ENCODE measurements at regions not wholly inside any gene's neighbourhood (a gene's known extent, or its start where the extent isn't known, plus 50 kb on each side); places are given as distances from the start of the nearest gene placed in this dataset.

DNA sequence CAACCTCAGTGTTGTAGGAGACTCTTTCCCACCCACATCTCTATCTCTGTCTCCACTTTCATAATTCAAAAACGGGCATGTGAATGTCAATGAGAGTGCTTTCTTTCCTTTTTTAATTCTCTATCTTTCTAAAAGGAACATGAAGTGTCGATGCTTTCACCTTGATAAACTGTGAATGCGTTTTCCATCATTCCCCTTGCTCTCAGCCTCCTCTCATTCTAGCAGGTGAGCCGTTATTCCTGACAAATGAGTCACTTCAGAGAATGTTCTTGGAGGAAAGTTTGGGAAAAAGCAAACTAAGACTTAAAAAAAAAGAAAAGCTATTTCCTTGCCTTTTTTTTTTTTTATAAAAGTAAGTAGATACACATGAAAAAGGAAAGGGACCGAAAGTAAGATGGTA is 226.0 kb upstream of the C1orf87 start:
- H3K27me3 ChIP-seq (ENCODE audit: insufficient read depth in 3 of 3, low read length in 2 of 3) = no peaks in the 10 kb centered on the region
- H3K27ac ChIP-seq = no peak overlapping the region
- H3K9me3 ChIP-seq = no peaks in the 10 kb centered on the region
- no peaks in the 10 kb centered on the region for H3K4me1 ChIP-seq
- no peak for ATAC-seq
- TF ChIP-seq, protein P1, sequence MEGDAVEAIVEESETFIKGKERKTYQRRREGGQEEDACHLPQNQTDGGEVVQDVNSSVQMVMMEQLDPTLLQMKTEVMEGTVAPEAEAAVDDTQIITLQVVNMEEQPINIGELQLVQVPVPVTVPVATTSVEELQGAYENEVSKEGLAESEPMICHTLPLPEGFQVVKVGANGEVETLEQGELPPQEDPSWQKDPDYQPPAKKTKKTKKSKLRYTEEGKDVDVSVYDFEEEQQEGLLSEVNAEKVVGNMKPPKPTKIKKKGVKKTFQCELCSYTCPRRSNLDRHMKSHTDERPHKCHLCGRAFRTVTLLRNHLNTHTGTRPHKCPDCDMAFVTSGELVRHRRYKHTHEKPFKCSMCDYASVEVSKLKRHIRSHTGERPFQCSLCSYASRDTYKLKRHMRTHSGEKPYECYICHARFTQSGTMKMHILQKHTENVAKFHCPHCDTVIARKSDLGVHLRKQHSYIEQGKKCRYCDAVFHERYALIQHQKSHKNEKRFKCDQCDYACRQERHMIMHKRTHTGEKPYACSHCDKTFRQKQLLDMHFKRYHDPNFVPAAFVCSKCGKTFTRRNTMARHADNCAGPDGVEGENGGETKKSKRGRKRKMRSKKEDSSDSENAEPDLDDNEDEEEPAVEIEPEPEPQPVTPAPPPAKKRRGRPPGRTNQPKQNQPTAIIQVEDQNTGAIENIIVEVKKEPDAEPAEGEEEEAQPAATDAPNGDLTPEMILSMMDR (IDR thresholded peaks at IDR 0.05) = no peak
- intact Hi-C loops (cut with DNase I) = no loop called here
- no peak for DNase-seq
- H3K36me3 ChIP-seq (ENCODE audit: insufficient read depth in 1 of 2, low read depth in 1 of 2) = no peaks in the 10 kb centered on the region
- H3K4me3 ChIP-seq = no peak overlapping the region
- 89 to 91% (median 90%) methylated on average over 5 of the region's 5 CpGs for WGBS, 3 donors

DNA sequence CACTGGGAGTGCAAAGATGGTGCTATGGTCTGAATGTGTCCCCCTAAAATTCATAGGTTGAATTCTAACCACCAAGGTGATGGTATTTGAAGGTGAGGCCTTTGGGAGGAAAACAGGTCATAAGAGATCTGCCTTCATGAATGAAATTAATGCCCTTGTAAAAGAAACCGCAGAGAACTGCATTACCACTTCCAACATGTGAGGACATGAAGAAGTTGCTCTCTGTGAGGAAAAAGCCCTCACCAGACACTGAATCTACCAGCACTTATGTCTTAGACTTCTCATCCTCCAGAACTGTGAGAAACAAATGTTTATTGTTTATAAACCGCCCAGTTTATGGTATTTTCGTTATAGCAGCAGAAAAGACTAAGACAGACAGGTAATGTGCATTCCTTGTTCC is 224.7 kb upstream of the C1orf87 start:
- ATAC-seq = no peak
- H3K9me3 ChIP-seq = no peaks in the 10 kb centered on the region
- TF ChIP-seq, protein P1 (IDR thresholded peaks at IDR 0.05) = no peak
- H3K4me3 ChIP-seq = no peak overlapping the region
- 92 to 96% (median 94%) methylated on average over 3 of the region's 3 CpGs for WGBS, 3 donors
- no peak for DNase-seq
- no peaks in the 10 kb centered on the region for H3K27me3 ChIP-seq (ENCODE audit: insufficient read depth in 3 of 3, low read length in 2 of 3)
- no peaks in the 10 kb centered on the region for H3K4me1 ChIP-seq
- no peak overlapping the region for H3K27ac ChIP-seq
- H3K36me3 ChIP-seq (ENCODE audit: insufficient read depth in 1 of 2, low read depth in 1 of 2) = no peaks in the 10 kb centered on the region
- intact Hi-C loops (cut with DNase I) = no loop called here

DNA sequence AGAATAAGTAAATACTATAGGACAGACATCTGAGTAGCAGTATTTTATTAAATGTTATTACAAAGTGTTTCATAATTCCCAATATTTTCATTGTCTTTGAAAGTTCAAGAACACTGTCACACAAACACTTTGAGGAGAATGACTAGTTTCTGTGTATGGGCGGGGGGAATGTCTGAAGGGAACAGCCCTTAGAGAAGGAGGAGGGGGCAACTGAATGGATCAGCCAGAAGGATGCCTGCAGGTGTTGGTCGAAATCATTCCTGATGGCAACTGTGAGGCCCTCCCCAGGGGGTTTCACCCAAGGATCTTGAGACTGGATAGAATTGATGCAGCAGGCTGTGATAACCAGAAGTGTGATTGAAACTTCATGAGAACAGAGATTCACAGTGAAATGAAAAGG is 223.2 kb upstream of the C1orf87 start:
- no peaks in the 10 kb centered on the region for H3K27me3 ChIP-seq (ENCODE audit: insufficient read depth in 3 of 3, low read length in 2 of 3)
- ATAC-seq (no peak), DNase-seq (no peak)
- intact Hi-C loops (cut with DNase I) = no loop called here
- H3K36me3 ChIP-seq (ENCODE audit: insufficient read depth in 1 of 2, low read depth in 1 of 2) = no peaks in the 10 kb centered on the region
- no peak overlapping the region for H3K27ac ChIP-seq
- WGBS, 3 donors = 76 to 82% (median 81%) methylated on average over 2 of the region's 2 CpGs
- H3K4me1 ChIP-seq = no peaks in the 10 kb centered on the region
- TF ChIP-seq, protein P1 (IDR thresholded peaks at IDR 0.05) = no peak
- no peaks in the 10 kb centered on the region for H3K9me3 ChIP-seq
- no peak overlapping the region for H3K4me3 ChIP-seq

DNA sequence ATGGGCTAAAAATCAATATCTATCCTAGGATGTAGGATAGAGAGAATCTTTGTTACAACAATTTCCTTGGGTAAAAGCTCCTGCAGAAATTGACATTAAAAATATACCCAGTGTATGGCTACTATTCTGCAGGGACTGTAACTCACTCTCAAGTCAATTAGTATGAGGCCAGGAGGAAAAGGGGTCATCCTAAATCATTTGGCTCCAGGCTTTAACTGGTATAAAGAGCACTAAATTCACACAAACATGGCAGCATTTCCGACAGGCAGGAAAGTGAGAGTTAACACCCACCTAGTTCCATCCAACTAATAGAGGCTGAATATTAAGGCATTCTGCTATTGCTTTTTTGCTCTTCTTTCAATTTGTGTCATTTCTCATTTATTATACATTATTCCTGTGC is 218.6 kb upstream of the C1orf87 start:
- TF ChIP-seq, protein P1 (IDR thresholded peaks at IDR 0.05) = no peak
- ATAC-seq (no peak), DNase-seq (no peak)
- Histone ChIP-seq H3K9me3 (no peaks in the 10 kb centered on the region), H3K36me3 (ENCODE audit: insufficient read depth in 1 of 2, low read depth in 1 of 2) (no peaks in the 10 kb centered on the region), H3K4me1 (no peaks in the 10 kb centered on the region), H3K4me3 (no peak overlapping the region), H3K27me3 (ENCODE audit: insufficient read depth in 3 of 3, low read length in 2 of 3) (no peaks in the 10 kb centered on the region), H3K27ac (no peak overlapping the region)
- 81 to 89% (median 87%) methylated on average over 1 of the region's 1 CpG for WGBS, 3 donors
- intact Hi-C loops (cut with DNase I) = no loop called here

DNA sequence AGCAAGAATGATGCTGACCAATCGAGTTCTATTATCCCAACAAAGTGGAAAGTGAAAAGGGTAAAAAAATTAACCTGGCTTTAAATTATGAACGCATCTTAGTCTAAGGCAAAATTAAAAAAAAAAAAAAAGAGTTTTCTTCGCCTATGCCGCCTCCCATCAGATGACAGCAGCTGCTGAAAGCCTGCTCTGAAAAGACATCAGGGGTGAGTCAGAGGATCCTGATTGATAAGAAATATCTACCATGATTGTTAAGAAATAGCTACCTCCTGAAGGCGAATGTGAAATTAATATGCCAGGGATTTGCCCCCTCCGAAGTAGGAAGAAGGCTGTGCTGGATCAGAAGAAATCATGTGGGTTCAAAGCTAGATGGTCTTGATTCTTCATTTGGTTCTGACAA is 216.8 kb upstream of the C1orf87 start:
- WGBS, 3 donors = 92 to 96% (median 94%) methylated on average over 6 of the region's 6 CpGs
- intact Hi-C loops (cut with DNase I) = no loop called here
- Histone ChIP-seq H3K27me3 (ENCODE audit: insufficient read depth in 3 of 3, low read length in 2 of 3) (no peaks in the 10 kb centered on the region), H3K4me3 (no peak overlapping the region), H3K9me3 (no peaks in the 10 kb centered on the region), H3K27ac (no peak overlapping the region), H3K36me3 (ENCODE audit: insufficient read depth in 1 of 2, low read depth in 1 of 2) (no peaks in the 10 kb centered on the region), H3K4me1 (no peaks in the 10 kb centered on the region)
- TF ChIP-seq, protein P1 (IDR thresholded peaks at IDR 0.05) = no peak
- ATAC-seq (no peak), DNase-seq (no peak)

Measured in psoas muscle (tissue), 7 donors.